Fibroblast of mammary gland (primary cell): ENCODE measurements at regions not wholly inside any gene's neighbourhood (a gene's known extent, or its start where the extent isn't known, plus 50 kb on each side); places are given as distances from the start of the nearest gene placed in this dataset.
"Not testable (repeated sequence)": the region's sequence is repeated elsewhere in the genome, so short reads cannot be mapped to it uniquely, and the experiment has no call there.

Experiments
- DNase-seq: peaks from one replicate; pipeline ENCODE4 v3.0.0-alpha.2; 2010; ENCODE audit warnings: low read depth
- H3K4me3 ChIP-seq: 2 replicates; pipeline ENCODE4 v1.5.1; 2011; ENCODE audit warnings: low read depth, mild to moderate bottlenecking, low read length, moderate library complexity; ENCODE audit not compliant: control insufficient read depth
- TF ChIP-seq, protein P1 (sequence below): conservative IDR thresholded peaks from 2 replicates; pipeline ENCODE4 v1.5.1; 2011; ENCODE audit warnings: low read depth, low read length, inconsistent platforms; ENCODE audit not compliant: control insufficient read depth, insufficient read depth

- DNase-seq = no peak
- TF ChIP-seq, protein P1, sequence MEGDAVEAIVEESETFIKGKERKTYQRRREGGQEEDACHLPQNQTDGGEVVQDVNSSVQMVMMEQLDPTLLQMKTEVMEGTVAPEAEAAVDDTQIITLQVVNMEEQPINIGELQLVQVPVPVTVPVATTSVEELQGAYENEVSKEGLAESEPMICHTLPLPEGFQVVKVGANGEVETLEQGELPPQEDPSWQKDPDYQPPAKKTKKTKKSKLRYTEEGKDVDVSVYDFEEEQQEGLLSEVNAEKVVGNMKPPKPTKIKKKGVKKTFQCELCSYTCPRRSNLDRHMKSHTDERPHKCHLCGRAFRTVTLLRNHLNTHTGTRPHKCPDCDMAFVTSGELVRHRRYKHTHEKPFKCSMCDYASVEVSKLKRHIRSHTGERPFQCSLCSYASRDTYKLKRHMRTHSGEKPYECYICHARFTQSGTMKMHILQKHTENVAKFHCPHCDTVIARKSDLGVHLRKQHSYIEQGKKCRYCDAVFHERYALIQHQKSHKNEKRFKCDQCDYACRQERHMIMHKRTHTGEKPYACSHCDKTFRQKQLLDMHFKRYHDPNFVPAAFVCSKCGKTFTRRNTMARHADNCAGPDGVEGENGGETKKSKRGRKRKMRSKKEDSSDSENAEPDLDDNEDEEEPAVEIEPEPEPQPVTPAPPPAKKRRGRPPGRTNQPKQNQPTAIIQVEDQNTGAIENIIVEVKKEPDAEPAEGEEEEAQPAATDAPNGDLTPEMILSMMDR = no peak
- no peak overlapping the region for H3K4me3 ChIP-seq
Observed at GRCh38 chrX:74049126-74049525, 196.6 kb upstream of the XIST start.

DNA sequence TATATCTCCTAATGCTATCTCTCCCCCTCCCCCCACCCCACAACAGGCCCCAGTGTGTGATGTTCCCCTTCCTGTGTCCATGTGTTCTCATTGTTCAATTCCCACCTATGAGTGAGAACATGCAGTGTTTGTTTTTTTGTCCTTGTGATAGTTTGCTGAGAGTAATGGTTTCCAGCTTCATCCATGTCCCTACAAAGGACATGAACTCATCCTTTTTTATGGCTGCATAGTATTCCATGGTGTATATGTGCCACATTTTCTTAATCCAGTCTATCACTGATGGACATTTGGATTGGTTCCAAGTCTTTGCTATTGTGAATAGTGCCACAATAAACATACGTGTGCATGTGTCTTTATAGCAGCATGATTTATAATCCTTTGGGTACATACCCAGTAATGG lies 181.6 kb upstream of the XIST start:
- not testable (repeated sequence) for DNase-seq, H3K4me3 ChIP-seq

GRCh38 chrX:74031527-74031926 lies 179.0 kb upstream of the XIST start:
- not testable (repeated sequence) for DNase-seq, H3K4me3 ChIP-seq

GRCh38 chrX:74030766-74031165 lies 178.3 kb upstream of the XIST start:
- not testable (repeated sequence) for DNase-seq

GRCh38 chrX:74025145-74025544 lies 172.6 kb upstream of the XIST start:
- not testable (repeated sequence) for H3K4me3 ChIP-seq, DNase-seq

More at GRCh38 chrX:74030766-74031165, 178.3 kb upstream of the XIST start:
- H3K4me3 ChIP-seq = not testable (repeated sequence)

DNA sequence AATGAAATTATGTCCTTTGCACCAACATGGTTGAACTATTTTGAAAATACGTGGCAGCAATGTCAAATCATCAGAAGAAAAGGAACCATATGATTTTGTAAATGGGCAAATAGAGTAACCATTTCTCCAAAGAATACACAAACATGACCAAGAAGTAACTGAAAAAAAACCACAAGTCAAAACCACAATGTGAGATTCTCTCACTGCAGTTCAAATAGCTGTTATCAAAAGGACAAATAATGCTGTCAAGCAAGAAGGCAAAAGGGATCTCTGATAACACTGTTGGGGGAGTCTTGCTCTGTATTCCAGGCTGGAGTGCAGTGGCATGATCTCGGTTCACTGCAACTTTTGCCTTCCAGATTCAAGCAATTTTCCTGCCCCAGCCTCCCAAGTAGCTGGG lies 170.7 kb upstream of the XIST start:
- DNase-seq = no peak
- TF ChIP-seq, protein P1 = no peak
- no peak overlapping the region for H3K4me3 ChIP-seq

GRCh38 chrX:74018253-74018652 lies 165.7 kb upstream of the XIST start:
- no peak overlapping the region for H3K4me3 ChIP-seq
- TF ChIP-seq, protein P1 = no peak
- DNase-seq = no peak

DNA sequence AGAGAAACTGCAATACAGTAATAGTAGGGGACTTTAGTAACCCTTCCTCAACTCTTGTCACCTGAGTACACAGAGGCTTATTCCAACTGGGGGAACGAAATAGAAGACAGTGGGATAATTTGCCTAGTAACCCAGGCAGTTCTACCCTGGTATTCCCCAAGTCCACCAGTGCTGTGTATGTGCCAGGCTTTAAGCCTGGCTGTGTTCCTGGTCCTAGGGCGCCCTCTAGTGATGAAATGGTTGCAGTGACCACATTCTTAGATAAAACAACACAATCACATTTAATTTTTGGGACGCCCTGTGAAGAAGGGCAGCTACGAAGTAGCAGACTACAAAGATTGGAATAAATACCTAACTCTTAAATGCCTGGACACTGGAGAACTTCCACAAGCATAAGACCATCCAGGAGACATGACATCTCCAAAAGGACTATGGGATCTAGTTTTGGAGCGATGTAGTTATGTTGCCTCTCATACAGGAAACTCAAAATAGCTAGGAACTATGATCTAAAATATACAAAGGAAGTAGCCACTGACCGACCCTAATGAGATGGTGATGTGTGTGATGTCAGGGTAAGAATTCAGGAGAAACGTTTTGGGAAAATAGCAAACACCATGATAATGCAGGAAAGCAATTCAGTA lies 163.0 kb upstream of the XIST start:
- peak; percentile 81 for DNase-seq
- TF ChIP-seq, protein P1 = peak; percentile 91

DNA sequence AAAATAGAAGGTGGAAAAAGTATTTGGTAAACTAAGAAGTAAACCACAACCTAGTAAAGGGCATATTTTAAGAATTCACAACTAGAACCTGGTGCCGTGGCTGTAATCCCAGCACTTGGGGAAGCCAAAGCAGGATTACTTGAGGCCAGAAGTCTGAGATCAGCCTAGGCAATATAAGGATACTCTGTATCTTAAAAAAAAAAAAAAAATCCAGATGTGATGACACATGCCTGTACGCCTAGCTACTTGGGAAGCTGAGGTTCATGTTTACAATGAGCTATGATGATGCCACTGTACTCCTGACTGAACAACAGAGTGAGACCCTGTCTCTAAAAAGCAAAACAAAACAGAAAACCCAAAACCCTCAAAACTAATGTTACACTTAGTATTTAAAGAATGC lies 156.5 kb upstream of the XIST start:
- TF ChIP-seq, protein P1 = no peak
- H3K4me3 ChIP-seq = no peak overlapping the region
- DNase-seq = peak; percentile 57

More for the DNA sequence above, 163.0 kb upstream of the XIST start:
- no peak overlapping the region for H3K4me3 ChIP-seq
